WERI-Rb-1 (cell line): ENCODE measurements at regions not wholly inside any gene's neighbourhood (a gene's known extent, or its start where the extent isn't known, plus 50 kb on each side); places are given as distances from the start of the nearest gene placed in this dataset.
"Not testable (repeated sequence)": the region's sequence is repeated elsewhere in the genome, so short reads cannot be mapped to it uniquely, and the experiment has no call there.

Source experiments
- DNase-seq: peaks from one replicate; pipeline ENCODE4 v3.0.0-alpha.2; 2020
- H3K27ac ChIP-seq: fragments of 250-450 bp; sonication (Bioruptor Pico); 2 replicates; pipeline ENCODE4 v1.5.1; 2020; ENCODE audit warnings: mild to moderate bottlenecking, moderate library complexity
- H3K27me3 ChIP-seq: fragments of 250-450 bp; sonication (Bioruptor Pico); 2 replicates; pipeline ENCODE4 v1.5.1; 2021; ENCODE audit warnings: mild to moderate bottlenecking, low read depth, moderate library complexity; ENCODE audit not compliant: insufficient read depth, severe bottlenecking
- H3K36me3 ChIP-seq: fragments of 250-450 bp; sonication (Bioruptor Pico); 2 replicates; pipeline ENCODE4 v1.5.1; 2020; ENCODE audit warnings: mild to moderate bottlenecking, moderate library complexity
- H3K4me3 ChIP-seq: 2 replicates; pipeline ENCODE4 v1.5.1; 2011; ENCODE audit warnings: low read depth, mild to moderate bottlenecking, control low read depth, low read length
- H3K9me3 ChIP-seq: fragments of 250-450 bp; sonication (Bioruptor Pico); 2 replicates; pipeline ENCODE4 v1.5.1; 2021; ENCODE audit warnings: mild to moderate bottlenecking, moderate library complexity; ENCODE audit not compliant: severe bottlenecking
- TF ChIP-seq, protein P1 (sequence below): IDR thresholded peaks from 2 replicates; pipeline ENCODE4 v1.5.1; 2011; ENCODE audit warnings: low read depth, mild to moderate bottlenecking, control low read depth, inconsistent platforms, low read length

DNA sequence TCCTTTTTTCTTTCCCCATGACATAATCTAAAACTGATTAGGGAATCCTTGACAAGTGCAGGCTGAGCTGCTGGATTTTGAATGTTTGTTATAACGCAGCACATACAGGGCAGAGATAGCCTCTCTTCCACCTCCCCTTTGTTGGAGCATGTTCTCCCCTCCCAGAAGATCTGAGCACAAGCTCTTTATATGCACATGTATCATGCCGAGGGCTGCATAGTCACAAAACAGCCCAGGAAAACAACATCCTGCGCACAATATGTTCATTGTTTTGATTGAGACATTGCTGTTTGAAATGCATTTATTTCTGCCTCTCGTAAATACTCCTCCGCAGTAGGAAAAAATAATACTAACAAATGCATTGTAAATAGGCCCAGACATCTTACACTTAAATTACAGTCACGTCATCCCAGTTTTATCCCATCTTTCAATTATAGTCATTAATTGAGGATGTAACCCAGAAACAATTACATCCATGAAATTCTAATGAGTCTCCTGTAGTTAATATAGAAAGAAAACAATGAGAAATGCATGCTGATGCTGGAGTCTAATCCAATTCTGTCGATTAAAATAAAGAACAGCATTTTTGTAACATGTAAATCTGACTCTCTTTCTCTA is 401.8 kb downstream of the BTG1 start:
- H3K9me3 ChIP-seq = no peaks in the 10 kb centered on the region
- DNase-seq = no peak
- no peak overlapping the region for H3K4me3 ChIP-seq
- TF ChIP-seq, protein P1, sequence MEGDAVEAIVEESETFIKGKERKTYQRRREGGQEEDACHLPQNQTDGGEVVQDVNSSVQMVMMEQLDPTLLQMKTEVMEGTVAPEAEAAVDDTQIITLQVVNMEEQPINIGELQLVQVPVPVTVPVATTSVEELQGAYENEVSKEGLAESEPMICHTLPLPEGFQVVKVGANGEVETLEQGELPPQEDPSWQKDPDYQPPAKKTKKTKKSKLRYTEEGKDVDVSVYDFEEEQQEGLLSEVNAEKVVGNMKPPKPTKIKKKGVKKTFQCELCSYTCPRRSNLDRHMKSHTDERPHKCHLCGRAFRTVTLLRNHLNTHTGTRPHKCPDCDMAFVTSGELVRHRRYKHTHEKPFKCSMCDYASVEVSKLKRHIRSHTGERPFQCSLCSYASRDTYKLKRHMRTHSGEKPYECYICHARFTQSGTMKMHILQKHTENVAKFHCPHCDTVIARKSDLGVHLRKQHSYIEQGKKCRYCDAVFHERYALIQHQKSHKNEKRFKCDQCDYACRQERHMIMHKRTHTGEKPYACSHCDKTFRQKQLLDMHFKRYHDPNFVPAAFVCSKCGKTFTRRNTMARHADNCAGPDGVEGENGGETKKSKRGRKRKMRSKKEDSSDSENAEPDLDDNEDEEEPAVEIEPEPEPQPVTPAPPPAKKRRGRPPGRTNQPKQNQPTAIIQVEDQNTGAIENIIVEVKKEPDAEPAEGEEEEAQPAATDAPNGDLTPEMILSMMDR = no peak
- H3K27ac ChIP-seq = no peak overlapping the region
- no peaks in the 10 kb centered on the region for H3K27me3 ChIP-seq
- no peaks in the 10 kb centered on the region for H3K36me3 ChIP-seq

DNA sequence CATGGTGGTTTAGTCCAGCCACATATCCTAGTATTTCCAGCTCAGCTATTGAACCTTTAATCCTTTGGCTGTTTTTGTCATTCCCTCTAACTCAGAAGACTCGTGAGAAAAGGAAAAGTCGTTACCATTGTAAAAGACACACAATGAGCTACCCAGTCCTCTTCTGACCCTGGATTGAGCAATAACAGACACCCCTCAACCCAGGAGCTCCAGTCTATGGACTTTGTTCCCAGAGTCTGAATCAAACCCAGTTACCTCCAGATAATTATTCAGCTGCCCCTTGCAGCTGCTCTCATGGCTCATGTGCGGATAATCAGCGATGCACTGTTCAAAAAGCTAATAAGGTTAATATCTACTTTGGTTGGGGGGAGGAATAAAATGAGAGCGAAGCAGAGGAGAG is 402.4 kb downstream of the BTG1 start:
- Histone ChIP-seq H3K27me3 (no peaks in the 10 kb centered on the region), H3K27ac (no peak overlapping the region), H3K4me3 (no peak overlapping the region), H3K9me3 (no peaks in the 10 kb centered on the region), H3K36me3 (no peaks in the 10 kb centered on the region)
- DNase-seq = no peak
- TF ChIP-seq, protein P1 = no peak

- TF ChIP-seq, protein P1 = no peak
Measured at GRCh38 chr12:91741932-91742331, 403.7 kb downstream of the BTG1 start.

DNA sequence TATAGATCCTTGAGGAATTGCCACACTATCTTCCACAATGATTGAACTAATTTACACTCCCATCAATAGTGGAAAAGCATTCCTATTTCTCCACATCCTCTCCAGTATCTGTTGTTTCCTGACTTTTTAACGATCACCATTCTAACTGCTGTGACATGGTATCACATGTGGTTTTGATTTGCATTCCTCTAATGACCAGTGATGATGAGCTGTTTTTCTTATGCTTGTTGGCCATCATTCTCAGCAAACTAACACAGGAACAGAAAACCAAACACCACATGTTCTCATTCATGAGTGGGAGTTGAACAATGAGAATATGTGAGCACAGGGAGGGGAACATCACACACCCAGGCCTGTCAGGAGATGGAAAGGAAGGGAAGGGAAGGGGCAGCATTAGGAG is 411.8 kb downstream of the BTG1 start:
- DNase-seq, H3K4me3 ChIP-seq, H3K27ac ChIP-seq: not testable (repeated sequence)

More at GRCh38 chr12:91741932-91742331, 403.7 kb downstream of the BTG1 start:
- Histone ChIP-seq H3K27ac (no peak overlapping the region), H3K27me3 (no peaks in the 10 kb centered on the region), H3K36me3 (no peaks in the 10 kb centered on the region), H3K4me3 (no peak overlapping the region), H3K9me3 (no peaks in the 10 kb centered on the region)
- no peak for DNase-seq

GRCh38 chr12:91732086-91732485 is 413.6 kb downstream of the BTG1 start:
- no peak for DNase-seq
- H3K27ac ChIP-seq = no peak overlapping the region
- no peaks in the 10 kb centered on the region for H3K27me3 ChIP-seq
- no peaks in the 10 kb centered on the region for H3K9me3 ChIP-seq
- TF ChIP-seq, protein P1 = no peak
- no peak overlapping the region for H3K4me3 ChIP-seq
- H3K36me3 ChIP-seq = no peaks in the 10 kb centered on the region

More for the DNA sequence above, 411.8 kb downstream of the BTG1 start:
- H3K36me3 ChIP-seq, H3K9me3 ChIP-seq, H3K27me3 ChIP-seq: not testable (repeated sequence)

- no peak overlapping the region for H3K4me3 ChIP-seq
- H3K36me3 ChIP-seq = no peaks in the 10 kb centered on the region
- TF ChIP-seq, protein P1 = no peak
- no peak overlapping the region for H3K27ac ChIP-seq
- DNase-seq = no peak
- no peaks in the 10 kb centered on the region for H3K27me3 ChIP-seq
- no peaks in the 10 kb centered on the region for H3K9me3 ChIP-seq
Measured at GRCh38 chr12:91729543-91729942, 416.1 kb downstream of the BTG1 start.
